CD14-positive monocyte (primary cell): ENCODE measurements at regions not wholly inside any gene's neighbourhood (a gene's known extent, or its start where the extent isn't known, plus 50 kb on each side); places are given as distances from the start of the nearest gene placed in this dataset.

Experiments
- DNase-seq, 3 donors: peaks; one replicate each; pipeline ENCODE4 v3.0.0-alpha.2; 2011 to 2022
- H2AFZ ChIP-seq: 2 replicates; pipeline ENCODE4 v1.6.0; 2012; ENCODE audit warnings: mild to moderate bottlenecking, low read depth, low read length, inconsistent platforms; ENCODE audit not compliant: insufficient read depth, poor library complexity, severe bottlenecking
- H3K27ac ChIP-seq, 2 donors: 1 replicate in 1 of 2; 2 replicates in 1 of 2; pipeline ENCODE4 v1.5.1; 2012 to 2013; ENCODE audit warnings: low read length in 2 of 2, control low read depth in 1 of 2, inconsistent platforms in 1 of 2, low read depth in 1 of 2, mild to moderate bottlenecking in 1 of 2
- H3K27me3 ChIP-seq, 2 donors: one replicate each; pipeline versions ENCODE4 v1.6.0 to v1.6.1; 2011 to 2013; ENCODE audit warnings: low read length in 2 of 2; ENCODE audit not compliant: control insufficient read depth in 2 of 2, insufficient read depth in 2 of 2
- H3K36me3 ChIP-seq, 2 donors: replicated peaks in 1 of 2; 1 replicate in 1 of 2; 2 replicates in 1 of 2; pipeline versions ENCODE4 v1.5.1 to v1.6.1; 2012 to 2013; ENCODE audit warnings: low read length in 2 of 2, control low read depth in 1 of 2, inconsistent platforms in 1 of 2, mild to moderate bottlenecking in 1 of 2; ENCODE audit not compliant: insufficient read depth in 2 of 2, control insufficient read depth in 1 of 2
- H3K4me1 ChIP-seq, 2 donors: 1 replicate in 1 of 2; 2 replicates in 1 of 2; pipeline versions ENCODE4 v1.5.1 to v1.6.1; 2012 to 2013; ENCODE audit warnings: low read length in 2 of 2, control low read depth in 1 of 2, inconsistent platforms in 1 of 2, mild to moderate bottlenecking in 1 of 2, moderate library complexity in 1 of 2; ENCODE audit not compliant: insufficient read depth in 2 of 2, control insufficient read depth in 1 of 2
- H3K4me2 ChIP-seq: replicated peaks from 2 replicates; pipeline ENCODE3; 2012; ENCODE audit warnings: low read length, moderate library complexity, mild to moderate bottlenecking; ENCODE audit not compliant: poor library complexity, severe bottlenecking; ENCODE audit errors: extremely low read depth
- H3K4me3 ChIP-seq, 3 experiments: fragments of 200-600 bp in 1 of 3; sonication (generic) in 1 of 3; replicated peaks in 1 of 3; 1 replicate in 2 of 3; 2 replicates in 1 of 3; pipeline ENCODE4 v1.5.1; 2011 to 2013; ENCODE audit warnings: low read length in 3 of 3, mild to moderate bottlenecking in 3 of 3, control low read depth in 2 of 3, low read depth in 2 of 3, inconsistent platforms in 1 of 3, moderate library complexity in 1 of 3
- H3K79me2 ChIP-seq: 2 replicates; pipeline ENCODE4 v1.6.0; 2012; ENCODE audit warnings: mild to moderate bottlenecking, control low read depth, inconsistent platforms, low read length, moderate library complexity; ENCODE audit not compliant: insufficient read depth
- H3K9ac ChIP-seq: 2 replicates; pipeline ENCODE4 v1.6.0; 2017; ENCODE audit warnings: low read length, mild to moderate bottlenecking; ENCODE audit not compliant: insufficient read depth, poor library complexity, severe bottlenecking
- H3K9me3 ChIP-seq, 2 donors: replicated peaks in 1 of 2; 1 replicate in 1 of 2; 2 replicates in 1 of 2; pipeline versions ENCODE4 v1.5.1 to v1.6.1; 2012 to 2013; ENCODE audit warnings: low read length in 2 of 2, control low read depth in 1 of 2; ENCODE audit not compliant: control insufficient read depth in 1 of 2, insufficient read depth in 1 of 2
- H4K20me1 ChIP-seq: 2 replicates; pipeline ENCODE4 v1.6.0; 2012; ENCODE audit warnings: mild to moderate bottlenecking, low read length, control low read depth, moderate library complexity; ENCODE audit not compliant: insufficient read depth
- H3K27ac Mint-ChIP-seq, 7 donors: one replicate each; pipeline ENCODE4 v1.8.0; 2020; ENCODE audit warnings: mild to moderate bottlenecking in 7 of 7, mixed read lengths in 7 of 7, moderate library complexity in 6 of 7, inconsistent platforms in 2 of 7
- H3K27me3 Mint-ChIP-seq, 3 donors: one replicate each; pipeline ENCODE4 v1.8.0; 2021 to 2022; ENCODE audit warnings: low read depth in 3 of 3, mild to moderate bottlenecking in 3 of 3, mixed read lengths in 3 of 3, moderate library complexity in 3 of 3, inconsistent platforms in 1 of 3
- H3K36me3 Mint-ChIP-seq, 2 donors: one replicate each; pipeline ENCODE4 v1.8.0; 2020; ENCODE audit warnings: mixed read lengths in 2 of 2, inconsistent platforms in 1 of 2, mild to moderate bottlenecking in 1 of 2
- H3K4me1 Mint-ChIP-seq: one replicate; pipeline ENCODE4 v1.8.0; 2020; ENCODE audit warnings: mild to moderate bottlenecking, mixed read lengths
- H3K4me3 Mint-ChIP-seq, 2 donors: one replicate each; pipeline ENCODE4 v1.8.0; 2020; ENCODE audit warnings: mild to moderate bottlenecking in 2 of 2, mixed read lengths in 2 of 2, moderate library complexity in 1 of 2
- H3K9me3 Mint-ChIP-seq, 7 donors: one replicate each; pipeline ENCODE4 v1.8.0; 2020 to 2022; ENCODE audit warnings: mixed read lengths in 7 of 7, mild to moderate bottlenecking in 6 of 7, moderate library complexity in 6 of 7, inconsistent platforms in 2 of 7
- WGBS: methylation state at CpG from one replicate; pipeline ENCODE4 v1.1.5; 2013; ENCODE audit warnings: missing lambda C conversion rate; ENCODE audit not compliant: insufficient coverage; 5-methylcytosine and 5-hydroxymethylcytosine counted together
- intact Hi-C, 2 donors: fragments of 100-400 bp; cut with micrococcal nuclease; formaldehyde crosslinking; loops; one replicate each; pipeline versions ENCODE4 v1.15.0 to v1.15.1; 2023
- TF ChIP-seq, protein P1 (sequence below): fragments of 200-600 bp; IDR thresholded peaks from one replicate; pipeline ENCODE4 v1.8.0; 2022; ENCODE audit warnings: antibody characterized with exemption, mild to moderate bottlenecking

DNA sequence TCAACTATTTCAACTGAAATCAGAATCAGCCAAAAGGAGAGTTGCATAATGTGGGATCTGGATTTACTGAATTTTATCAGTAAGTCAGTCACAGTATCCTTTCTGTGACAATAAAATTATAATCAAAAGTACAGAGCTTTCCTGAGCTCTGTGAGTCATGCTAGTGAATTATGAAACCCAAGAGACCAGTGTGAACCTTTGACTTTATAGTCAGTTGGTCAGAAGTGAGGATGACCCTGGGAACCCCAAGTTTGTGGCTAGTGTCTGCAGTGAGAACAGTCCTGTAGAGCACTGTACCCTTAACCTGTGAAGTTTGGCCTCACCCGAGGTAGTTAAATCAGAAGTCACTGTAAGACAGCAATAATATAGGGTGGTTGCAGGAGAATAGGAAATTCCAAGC is 381.7 kb downstream of the CDH19 start:
- H3K27ac Mint-ChIP-seq = no peak overlapping the region
- intact Hi-C loops = no loop called here
- no peak overlapping the region for H2AFZ ChIP-seq
- no peaks in the 10 kb centered on the region for H3K36me3 ChIP-seq
- H3K79me2 ChIP-seq = no peaks in the 10 kb centered on the region
- H3K9ac ChIP-seq = no peak overlapping the region
- TF ChIP-seq, protein P1, sequence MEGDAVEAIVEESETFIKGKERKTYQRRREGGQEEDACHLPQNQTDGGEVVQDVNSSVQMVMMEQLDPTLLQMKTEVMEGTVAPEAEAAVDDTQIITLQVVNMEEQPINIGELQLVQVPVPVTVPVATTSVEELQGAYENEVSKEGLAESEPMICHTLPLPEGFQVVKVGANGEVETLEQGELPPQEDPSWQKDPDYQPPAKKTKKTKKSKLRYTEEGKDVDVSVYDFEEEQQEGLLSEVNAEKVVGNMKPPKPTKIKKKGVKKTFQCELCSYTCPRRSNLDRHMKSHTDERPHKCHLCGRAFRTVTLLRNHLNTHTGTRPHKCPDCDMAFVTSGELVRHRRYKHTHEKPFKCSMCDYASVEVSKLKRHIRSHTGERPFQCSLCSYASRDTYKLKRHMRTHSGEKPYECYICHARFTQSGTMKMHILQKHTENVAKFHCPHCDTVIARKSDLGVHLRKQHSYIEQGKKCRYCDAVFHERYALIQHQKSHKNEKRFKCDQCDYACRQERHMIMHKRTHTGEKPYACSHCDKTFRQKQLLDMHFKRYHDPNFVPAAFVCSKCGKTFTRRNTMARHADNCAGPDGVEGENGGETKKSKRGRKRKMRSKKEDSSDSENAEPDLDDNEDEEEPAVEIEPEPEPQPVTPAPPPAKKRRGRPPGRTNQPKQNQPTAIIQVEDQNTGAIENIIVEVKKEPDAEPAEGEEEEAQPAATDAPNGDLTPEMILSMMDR = no peak
- no peaks in the 10 kb centered on the region for H3K4me1 ChIP-seq
- H4K20me1 ChIP-seq = no peaks in the 10 kb centered on the region
- no peak for DNase-seq
- H3K27ac ChIP-seq = no peak overlapping the region
- no peaks in the 10 kb centered on the region for H3K4me1 Mint-ChIP-seq
- H3K4me2 ChIP-seq = no peak overlapping the region
- no peak overlapping the region for H3K4me3 Mint-ChIP-seq
- peaks cover 0 to 5% (median 2%) of the 10 kb centered on the region in 7 donors for H3K9me3 Mint-ChIP-seq
- peaks cover 0 to 4% of the 10 kb centered on the region in 2 donors for H3K9me3 ChIP-seq
- H3K27me3 Mint-ChIP-seq = no peaks in the 10 kb centered on the region
- H3K27me3 ChIP-seq = no peaks in the 10 kb centered on the region
- 88% methylated on average over 1 of the region's 1 CpG for WGBS
- no peaks in the 10 kb centered on the region for H3K36me3 Mint-ChIP-seq
- H3K4me3 ChIP-seq = no peak overlapping the region

GRCh38 chr18:66219817-66220216 is 384.1 kb downstream of the CDH19 start:
- H3K4me1 ChIP-seq = no peaks in the 10 kb centered on the region
- intact Hi-C loops = no loop called here
- no peak overlapping the region for H3K9ac ChIP-seq
- no peak overlapping the region for H3K4me3 ChIP-seq
- DNase-seq = no peak
- H2AFZ ChIP-seq = no peak overlapping the region
- H3K27me3 ChIP-seq = no peaks in the 10 kb centered on the region
- Mint-ChIP-seq H3K4me3 (no peak overlapping the region), H3K36me3 (no peaks in the 10 kb centered on the region), H3K27ac (no peak overlapping the region), H3K4me1 (no peaks in the 10 kb centered on the region), H3K27me3 (no peaks in the 10 kb centered on the region), H3K9me3 (peaks cover 0 to 4% (median 2%) of the 10 kb centered on the region in 7 donors)
- no peak overlapping the region for H3K27ac ChIP-seq
- H3K79me2 ChIP-seq = no peaks in the 10 kb centered on the region
- H4K20me1 ChIP-seq = no peaks in the 10 kb centered on the region
- TF ChIP-seq, protein P1 = no peak
- no CpG with 5 or more reads among the region's 2 CpGs for WGBS
- H3K9me3 ChIP-seq = peaks cover 0 to 4% of the 10 kb centered on the region in 2 donors
- H3K36me3 ChIP-seq = no peaks in the 10 kb centered on the region
- H3K4me2 ChIP-seq = no peak overlapping the region
